SK-N-SH treated with all-trans-retinoic acid at 6 μM for 48 hours (cell line): ENCODE measurements at regions not wholly inside any gene's neighbourhood (a gene's known extent, or its start where the extent isn't known, plus 50 kb on each side); places are given as distances from the start of the nearest gene placed in this dataset.

Source experiments
- ARNTL ChIP-seq: fragments of 450-650 bp; formaldehyde crosslinking; IDR thresholded peaks from 2 replicates; pipeline ENCODE4 v1.5.0; 2020; ENCODE audit warnings: low read depth, mild to moderate bottlenecking, moderate library complexity, borderline replicate concordance
- BACH2 ChIP-seq: fragments of 250-450 bp; sonication (Bioruptor Pico); IDR thresholded peaks from 2 replicates; pipeline ENCODE4 v1.9.0; 2021; ENCODE audit warnings: mild to moderate bottlenecking, borderline replicate concordance
- CSDC2 ChIP-seq: fragments of 250-450 bp; sonication (Bioruptor Pico); IDR thresholded peaks from 2 replicates; pipeline ENCODE4 v1.5.0; 2020; ENCODE audit warnings: mild to moderate bottlenecking, moderate library complexity
- SNAI2 ChIP-seq: fragments of 250-450 bp; sonication (Bioruptor Pico); IDR thresholded peaks from 2 replicates; pipeline ENCODE4 v1.5.0; 2020; ENCODE audit warnings: mild to moderate bottlenecking, moderate library complexity
- TCF4 ChIP-seq: fragments of 250-450 bp; sonication (Bioruptor Pico); IDR thresholded peaks from 2 replicates; pipeline ENCODE4 v1.8.0; 2021; ENCODE audit warnings: mild to moderate bottlenecking, moderate library complexity, borderline replicate concordance
- ZFP3 ChIP-seq: fragments of 250-450 bp; sonication (Bioruptor Pico); IDR thresholded peaks from 2 replicates; pipeline ENCODE4 v1.5.0; 2020; ENCODE audit warnings: mild to moderate bottlenecking, moderate library complexity
- ZNF565 ChIP-seq: fragments of 450-650 bp; formaldehyde crosslinking; conservative IDR thresholded peaks from 2 replicates; pipeline ENCODE4 v1.5.0; 2020; ENCODE audit warnings: low read depth, mild to moderate bottlenecking, moderate library complexity
- ZNF70 ChIP-seq: fragments of 450-650 bp; formaldehyde crosslinking; IDR thresholded peaks from 2 replicates; pipeline ENCODE4 v1.5.0; 2020; ENCODE audit warnings: mild to moderate bottlenecking, moderate library complexity
- TF ChIP-seq, protein P1 (sequence below): fragments of 250-450 bp; sonication (Bioruptor Pico); IDR thresholded peaks from 2 replicates; pipeline ENCODE4 v1.5.0; 2020; ENCODE audit warnings: mild to moderate bottlenecking, moderate library complexity
- TF ChIP-seq, protein P2 (sequence below): fragments of 250-450 bp; sonication (Bioruptor Pico); IDR thresholded peaks from 2 replicates; pipeline ENCODE4 v1.5.1; 2020; ENCODE audit warnings: low read depth, mild to moderate bottlenecking, moderate library complexity
- TF ChIP-seq, protein P3 (sequence below): fragments of 250-450 bp; sonication (Bioruptor Pico); IDR thresholded peaks from 2 replicates; pipeline ENCODE4 v1.8.0; 2020; ENCODE audit warnings: mild to moderate bottlenecking, moderate library complexity, borderline replicate concordance

DNA sequence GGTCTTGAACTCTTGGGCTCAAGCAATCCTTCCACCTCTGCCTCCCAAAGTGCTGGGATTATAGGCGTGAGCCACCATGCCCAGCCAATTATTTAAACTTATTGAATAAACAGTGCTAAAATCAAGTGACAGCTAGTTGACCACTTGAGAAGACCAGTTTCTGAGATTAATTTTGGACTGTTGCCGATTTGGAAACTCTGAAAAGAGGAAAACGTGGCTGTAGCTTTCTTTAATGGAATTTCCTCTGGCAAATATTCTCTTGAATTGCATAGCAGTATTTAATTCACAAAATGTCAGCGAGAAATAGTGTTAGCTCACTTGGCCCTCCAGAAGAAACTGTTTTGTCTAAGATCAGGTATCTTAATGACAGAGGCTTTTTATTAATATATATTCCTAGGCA, 754.5 kb downstream of the HDGFL1 start:
- TF ChIP-seq, protein P1, sequence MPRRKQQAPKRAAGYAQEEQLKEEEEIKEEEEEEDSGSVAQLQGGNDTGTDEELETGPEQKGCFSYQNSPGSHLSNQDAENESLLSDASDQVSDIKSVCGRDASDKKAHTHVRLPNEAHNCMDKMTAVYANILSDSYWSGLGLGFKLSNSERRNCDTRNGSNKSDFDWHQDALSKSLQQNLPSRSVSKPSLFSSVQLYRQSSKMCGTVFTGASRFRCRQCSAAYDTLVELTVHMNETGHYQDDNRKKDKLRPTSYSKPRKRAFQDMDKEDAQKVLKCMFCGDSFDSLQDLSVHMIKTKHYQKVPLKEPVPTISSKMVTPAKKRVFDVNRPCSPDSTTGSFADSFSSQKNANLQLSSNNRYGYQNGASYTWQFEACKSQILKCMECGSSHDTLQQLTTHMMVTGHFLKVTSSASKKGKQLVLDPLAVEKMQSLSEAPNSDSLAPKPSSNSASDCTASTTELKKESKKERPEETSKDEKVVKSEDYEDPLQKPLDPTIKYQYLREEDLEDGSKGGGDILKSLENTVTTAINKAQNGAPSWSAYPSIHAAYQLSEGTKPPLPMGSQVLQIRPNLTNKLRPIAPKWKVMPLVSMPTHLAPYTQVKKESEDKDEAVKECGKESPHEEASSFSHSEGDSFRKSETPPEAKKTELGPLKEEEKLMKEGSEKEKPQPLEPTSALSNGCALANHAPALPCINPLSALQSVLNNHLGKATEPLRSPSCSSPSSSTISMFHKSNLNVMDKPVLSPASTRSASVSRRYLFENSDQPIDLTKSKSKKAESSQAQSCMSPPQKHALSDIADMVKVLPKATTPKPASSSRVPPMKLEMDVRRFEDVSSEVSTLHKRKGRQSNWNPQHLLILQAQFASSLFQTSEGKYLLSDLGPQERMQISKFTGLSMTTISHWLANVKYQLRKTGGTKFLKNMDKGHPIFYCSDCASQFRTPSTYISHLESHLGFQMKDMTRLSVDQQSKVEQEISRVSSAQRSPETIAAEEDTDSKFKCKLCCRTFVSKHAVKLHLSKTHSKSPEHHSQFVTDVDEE (CRISPR knock-in tag), result no peak
- TF ChIP-seq BACH2 (CRISPR knock-in tag) (no peak), TCF4 (CRISPR knock-in tag) (no peak), ZFP3 (CRISPR knock-in tag) (no peak), CSDC2 (CRISPR knock-in tag) (no peak), ZNF565 (CRISPR knock-in tag) (no peak), ZNF70 (CRISPR knock-in tag) (no peak), ARNTL (CRISPR knock-in tag) (no peak), SNAI2 (CRISPR knock-in tag) (no peak)
- TF ChIP-seq, protein P2, sequence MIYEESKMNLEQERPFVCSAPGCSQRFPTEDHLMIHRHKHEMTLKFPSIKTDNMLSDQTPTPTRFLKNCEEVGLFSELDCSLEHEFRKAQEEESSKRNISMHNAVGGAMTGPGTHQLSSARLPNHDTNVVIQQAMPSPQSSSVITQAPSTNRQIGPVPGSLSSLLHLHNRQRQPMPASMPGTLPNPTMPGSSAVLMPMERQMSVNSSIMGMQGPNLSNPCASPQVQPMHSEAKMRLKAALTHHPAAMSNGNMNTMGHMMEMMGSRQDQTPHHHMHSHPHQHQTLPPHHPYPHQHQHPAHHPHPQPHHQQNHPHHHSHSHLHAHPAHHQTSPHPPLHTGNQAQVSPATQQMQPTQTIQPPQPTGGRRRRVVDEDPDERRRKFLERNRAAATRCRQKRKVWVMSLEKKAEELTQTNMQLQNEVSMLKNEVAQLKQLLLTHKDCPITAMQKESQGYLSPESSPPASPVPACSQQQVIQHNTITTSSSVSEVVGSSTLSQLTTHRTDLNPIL (CRISPR knock-in tag), result no peak
- TF ChIP-seq, protein P3, sequence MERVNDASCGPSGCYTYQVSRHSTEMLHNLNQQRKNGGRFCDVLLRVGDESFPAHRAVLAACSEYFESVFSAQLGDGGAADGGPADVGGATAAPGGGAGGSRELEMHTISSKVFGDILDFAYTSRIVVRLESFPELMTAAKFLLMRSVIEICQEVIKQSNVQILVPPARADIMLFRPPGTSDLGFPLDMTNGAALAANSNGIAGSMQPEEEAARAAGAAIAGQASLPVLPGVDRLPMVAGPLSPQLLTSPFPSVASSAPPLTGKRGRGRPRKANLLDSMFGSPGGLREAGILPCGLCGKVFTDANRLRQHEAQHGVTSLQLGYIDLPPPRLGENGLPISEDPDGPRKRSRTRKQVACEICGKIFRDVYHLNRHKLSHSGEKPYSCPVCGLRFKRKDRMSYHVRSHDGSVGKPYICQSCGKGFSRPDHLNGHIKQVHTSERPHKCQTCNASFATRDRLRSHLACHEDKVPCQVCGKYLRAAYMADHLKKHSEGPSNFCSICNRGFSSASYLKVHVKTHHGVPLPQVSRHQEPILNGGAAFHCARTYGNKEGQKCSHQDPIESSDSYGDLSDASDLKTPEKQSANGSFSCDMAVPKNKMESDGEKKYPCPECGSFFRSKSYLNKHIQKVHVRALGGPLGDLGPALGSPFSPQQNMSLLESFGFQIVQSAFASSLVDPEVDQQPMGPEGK (CRISPR knock-in tag), result no peak
